ENCODE measurements at regions not wholly inside any gene's neighbourhood (a gene's known extent, or its start where the extent isn't known, plus 50 kb on each side); places are given as distances from the start of the nearest gene placed in this dataset.

DNA sequence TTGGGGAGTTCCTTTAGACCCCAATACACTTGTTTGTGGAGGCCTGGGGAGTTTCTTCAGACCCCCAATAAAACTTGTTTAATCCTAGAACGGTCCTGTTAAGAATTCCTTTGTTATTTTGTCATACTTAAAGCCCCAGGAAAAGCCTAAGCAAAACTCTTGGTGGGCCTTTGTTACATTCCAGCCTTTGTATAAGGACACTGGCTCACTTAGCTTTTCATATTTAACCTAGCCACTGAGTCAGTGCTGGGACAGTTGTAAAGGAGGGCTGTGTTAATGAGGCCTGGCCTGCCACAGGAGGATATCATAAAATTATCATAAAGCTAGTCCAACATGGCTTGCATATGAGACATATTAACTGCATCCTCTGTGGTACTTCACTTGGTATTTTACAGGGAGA, 760.1 kb downstream of the ZNF385D start:
- no peak for TF ChIP-seq CREM (CRISPR knock-in tag; IDR thresholded peaks at IDR 0.05)
- TF ChIP-seq, protein P1, sequence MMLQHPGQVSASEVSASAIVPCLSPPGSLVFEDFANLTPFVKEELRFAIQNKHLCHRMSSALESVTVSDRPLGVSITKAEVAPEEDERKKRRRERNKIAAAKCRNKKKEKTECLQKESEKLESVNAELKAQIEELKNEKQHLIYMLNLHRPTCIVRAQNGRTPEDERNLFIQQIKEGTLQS (CRISPR knock-in tag; conservative IDR thresholded peaks at IDR 0.05), result no peak
- no peak for TF ChIP-seq KAT7 (CRISPR knock-in tag; IDR thresholded peaks at IDR 0.05; ENCODE audit: borderline replicate concordance)
- TF ChIP-seq, protein P2, sequence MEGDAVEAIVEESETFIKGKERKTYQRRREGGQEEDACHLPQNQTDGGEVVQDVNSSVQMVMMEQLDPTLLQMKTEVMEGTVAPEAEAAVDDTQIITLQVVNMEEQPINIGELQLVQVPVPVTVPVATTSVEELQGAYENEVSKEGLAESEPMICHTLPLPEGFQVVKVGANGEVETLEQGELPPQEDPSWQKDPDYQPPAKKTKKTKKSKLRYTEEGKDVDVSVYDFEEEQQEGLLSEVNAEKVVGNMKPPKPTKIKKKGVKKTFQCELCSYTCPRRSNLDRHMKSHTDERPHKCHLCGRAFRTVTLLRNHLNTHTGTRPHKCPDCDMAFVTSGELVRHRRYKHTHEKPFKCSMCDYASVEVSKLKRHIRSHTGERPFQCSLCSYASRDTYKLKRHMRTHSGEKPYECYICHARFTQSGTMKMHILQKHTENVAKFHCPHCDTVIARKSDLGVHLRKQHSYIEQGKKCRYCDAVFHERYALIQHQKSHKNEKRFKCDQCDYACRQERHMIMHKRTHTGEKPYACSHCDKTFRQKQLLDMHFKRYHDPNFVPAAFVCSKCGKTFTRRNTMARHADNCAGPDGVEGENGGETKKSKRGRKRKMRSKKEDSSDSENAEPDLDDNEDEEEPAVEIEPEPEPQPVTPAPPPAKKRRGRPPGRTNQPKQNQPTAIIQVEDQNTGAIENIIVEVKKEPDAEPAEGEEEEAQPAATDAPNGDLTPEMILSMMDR (IDR thresholded peaks at IDR 0.05), result no peak
- TF ChIP-seq SP1 (CRISPR knock-in tag; conservative IDR thresholded peaks at IDR 0.05), result no peak
